ENCODE measurements at regions not wholly inside any gene's neighbourhood (a gene's known extent, or its start where the extent isn't known, plus 50 kb on each side); places are given as distances from the start of the nearest gene placed in this dataset.

DNA sequence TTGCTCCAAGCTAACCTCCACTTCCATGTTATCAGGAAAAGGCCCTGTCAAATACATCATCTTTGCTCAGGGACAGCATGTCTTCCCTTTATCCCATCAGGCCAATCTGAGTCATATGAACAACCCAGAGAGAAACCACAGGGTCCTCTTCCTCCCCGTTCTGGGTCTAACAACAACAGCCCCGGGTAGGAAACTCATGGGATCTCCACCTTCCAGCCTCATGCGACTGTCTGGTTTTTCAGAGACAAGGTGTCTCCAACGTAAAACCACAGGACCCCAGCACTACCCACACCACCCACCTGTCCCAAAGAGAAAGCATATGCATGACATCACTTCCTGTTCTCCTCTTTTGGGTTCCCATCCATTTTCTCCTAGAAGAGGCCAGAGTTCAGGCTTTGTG, 217.9 kb downstream of the ENC1 start:
- TF ChIP-seq CEBPB (IDR thresholded peaks at IDR 0.05) (no peak), ZBTB7A (IDR thresholded peaks at IDR 0.05; ENCODE audit: low read depth) (no peak), RAD21 (IDR thresholded peaks at IDR 0.05; ENCODE audit: low read depth) (no peak), NFIC (IDR thresholded peaks at IDR 0.05) (no peak), CREB1 (IDR thresholded peaks at IDR 0.05; ENCODE audit: low read depth) (no peak), TAF1 (IDR thresholded peaks at IDR 0.05; ENCODE audit: low read depth) (no peak), TCF12 (IDR thresholded peaks at IDR 0.05; ENCODE audit: low read depth) (no peak), EGR1 (IDR thresholded peaks at IDR 0.05) (no peak), TEAD4 (IDR thresholded peaks at IDR 0.05) (no peak), USF1 (IDR thresholded peaks at IDR 0.05) (no peak), YY1 (IDR thresholded peaks at IDR 0.05; ENCODE audit: low read depth) (no peak), FOXM1 (IDR thresholded peaks at IDR 0.05; ENCODE audit: borderline replicate concordance, low read depth) (no peak), EP300 (IDR thresholded peaks at IDR 0.05; ENCODE audit: borderline replicate concordance) (no peak)
- TF ChIP-seq, protein P1, sequence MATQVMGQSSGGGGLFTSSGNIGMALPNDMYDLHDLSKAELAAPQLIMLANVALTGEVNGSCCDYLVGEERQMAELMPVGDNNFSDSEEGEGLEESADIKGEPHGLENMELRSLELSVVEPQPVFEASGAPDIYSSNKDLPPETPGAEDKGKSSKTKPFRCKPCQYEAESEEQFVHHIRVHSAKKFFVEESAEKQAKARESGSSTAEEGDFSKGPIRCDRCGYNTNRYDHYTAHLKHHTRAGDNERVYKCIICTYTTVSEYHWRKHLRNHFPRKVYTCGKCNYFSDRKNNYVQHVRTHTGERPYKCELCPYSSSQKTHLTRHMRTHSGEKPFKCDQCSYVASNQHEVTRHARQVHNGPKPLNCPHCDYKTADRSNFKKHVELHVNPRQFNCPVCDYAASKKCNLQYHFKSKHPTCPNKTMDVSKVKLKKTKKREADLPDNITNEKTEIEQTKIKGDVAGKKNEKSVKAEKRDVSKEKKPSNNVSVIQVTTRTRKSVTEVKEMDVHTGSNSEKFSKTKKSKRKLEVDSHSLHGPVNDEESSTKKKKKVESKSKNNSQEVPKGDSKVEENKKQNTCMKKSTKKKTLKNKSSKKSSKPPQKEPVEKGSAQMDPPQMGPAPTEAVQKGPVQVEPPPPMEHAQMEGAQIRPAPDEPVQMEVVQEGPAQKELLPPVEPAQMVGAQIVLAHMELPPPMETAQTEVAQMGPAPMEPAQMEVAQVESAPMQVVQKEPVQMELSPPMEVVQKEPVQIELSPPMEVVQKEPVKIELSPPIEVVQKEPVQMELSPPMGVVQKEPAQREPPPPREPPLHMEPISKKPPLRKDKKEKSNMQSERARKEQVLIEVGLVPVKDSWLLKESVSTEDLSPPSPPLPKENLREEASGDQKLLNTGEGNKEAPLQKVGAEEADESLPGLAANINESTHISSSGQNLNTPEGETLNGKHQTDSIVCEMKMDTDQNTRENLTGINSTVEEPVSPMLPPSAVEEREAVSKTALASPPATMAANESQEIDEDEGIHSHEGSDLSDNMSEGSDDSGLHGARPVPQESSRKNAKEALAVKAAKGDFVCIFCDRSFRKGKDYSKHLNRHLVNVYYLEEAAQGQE (IDR thresholded peaks at IDR 0.05; ENCODE audit: low read depth), result no peak
- TF ChIP-seq, protein P2, sequence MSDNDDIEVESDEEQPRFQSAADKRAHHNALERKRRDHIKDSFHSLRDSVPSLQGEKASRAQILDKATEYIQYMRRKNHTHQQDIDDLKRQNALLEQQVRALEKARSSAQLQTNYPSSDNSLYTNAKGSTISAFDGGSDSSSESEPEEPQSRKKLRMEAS (IDR thresholded peaks at IDR 0.05), result no peak

DNA sequence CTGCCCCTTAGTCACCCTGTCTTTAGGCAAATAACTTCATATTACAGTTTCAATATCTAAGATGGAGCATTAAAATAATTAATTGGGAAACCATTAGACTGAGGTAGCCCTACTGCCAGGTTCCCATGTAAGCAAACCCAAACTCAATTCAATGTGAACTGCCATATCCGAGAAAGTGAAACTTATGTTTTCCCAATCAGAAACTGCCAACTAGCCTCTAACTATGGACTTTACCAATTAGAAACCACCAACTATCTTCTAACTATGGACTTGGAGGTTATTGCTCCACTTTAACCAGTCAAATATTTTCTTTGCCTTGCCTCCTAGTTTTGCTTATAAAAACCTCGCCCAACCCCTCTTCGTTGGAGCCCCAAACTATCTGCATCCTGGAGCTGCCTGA, 218.5 kb downstream of the ENC1 start:
- no peak for TF ChIP-seq NFIC (IDR thresholded peaks at IDR 0.05)
- no peak for TF ChIP-seq CEBPB (IDR thresholded peaks at IDR 0.05)
- TF ChIP-seq EGR1 (IDR thresholded peaks at IDR 0.05), result no peak
- no peak for TF ChIP-seq YY1 (IDR thresholded peaks at IDR 0.05; ENCODE audit: low read depth)
- TF ChIP-seq USF1 (IDR thresholded peaks at IDR 0.05), result no peak
- TF ChIP-seq RAD21 (IDR thresholded peaks at IDR 0.05; ENCODE audit: low read depth), result no peak
- TF ChIP-seq EP300 (IDR thresholded peaks at IDR 0.05; ENCODE audit: borderline replicate concordance), result no peak
- no peak for TF ChIP-seq TEAD4 (IDR thresholded peaks at IDR 0.05)
- no peak for TF ChIP-seq TAF1 (IDR thresholded peaks at IDR 0.05; ENCODE audit: low read depth)
- TF ChIP-seq, protein P1 (IDR thresholded peaks at IDR 0.05; ENCODE audit: low read depth), result no peak
- TF ChIP-seq, protein P2 (IDR thresholded peaks at IDR 0.05), result no peak
- TF ChIP-seq ZBTB7A (IDR thresholded peaks at IDR 0.05; ENCODE audit: low read depth), result no peak
- TF ChIP-seq CREB1 (IDR thresholded peaks at IDR 0.05; ENCODE audit: low read depth), result no peak
- TF ChIP-seq FOXM1 (IDR thresholded peaks at IDR 0.05; ENCODE audit: borderline replicate concordance, low read depth), result no peak
- no peak for TF ChIP-seq TCF12 (IDR thresholded peaks at IDR 0.05; ENCODE audit: low read depth)

DNA sequence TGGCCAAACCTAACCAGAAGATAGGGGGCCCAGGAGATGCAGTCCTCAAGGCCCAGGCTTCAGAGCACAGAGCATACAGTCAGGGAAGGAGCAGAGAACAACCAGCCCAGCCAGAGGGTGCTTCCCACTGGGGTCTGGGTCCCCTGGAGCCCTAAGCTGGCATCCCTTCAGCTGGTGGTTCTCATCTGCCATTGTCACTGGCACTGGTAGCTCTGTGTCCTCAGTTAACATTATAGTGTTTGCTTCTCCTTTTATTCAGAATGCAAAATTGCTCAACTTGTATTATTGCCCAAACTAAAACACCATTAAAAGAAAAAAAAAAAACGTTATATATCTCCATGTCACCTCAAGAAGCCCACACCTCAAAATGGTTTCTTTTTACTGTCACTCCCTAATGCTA, 219.2 kb downstream of the ENC1 start:
- TF ChIP-seq TEAD4 (IDR thresholded peaks at IDR 0.05), result no peak
- no peak for TF ChIP-seq EGR1 (IDR thresholded peaks at IDR 0.05)
- no peak for TF ChIP-seq FOXM1 (IDR thresholded peaks at IDR 0.05; ENCODE audit: borderline replicate concordance, low read depth)
- no peak for TF ChIP-seq CEBPB (IDR thresholded peaks at IDR 0.05)
- no peak for TF ChIP-seq RAD21 (IDR thresholded peaks at IDR 0.05; ENCODE audit: low read depth)
- TF ChIP-seq, protein P2 (IDR thresholded peaks at IDR 0.05), result no peak
- no peak for TF ChIP-seq TAF1 (IDR thresholded peaks at IDR 0.05; ENCODE audit: low read depth)
- TF ChIP-seq, protein P1 (IDR thresholded peaks at IDR 0.05; ENCODE audit: low read depth), result no peak
- no peak for TF ChIP-seq NFIC (IDR thresholded peaks at IDR 0.05)
- TF ChIP-seq ZBTB7A (IDR thresholded peaks at IDR 0.05; ENCODE audit: low read depth), result no peak
- no peak for TF ChIP-seq TCF12 (IDR thresholded peaks at IDR 0.05; ENCODE audit: low read depth)
- no peak for TF ChIP-seq USF1 (IDR thresholded peaks at IDR 0.05)
- TF ChIP-seq YY1 (IDR thresholded peaks at IDR 0.05; ENCODE audit: low read depth), result no peak

GRCh38 chr5:74420947-74421346, 219.6 kb downstream of the ENC1 start:
- TF ChIP-seq NFIC (IDR thresholded peaks at IDR 0.05) (no peak), YY1 (IDR thresholded peaks at IDR 0.05; ENCODE audit: low read depth) (no peak), TEAD4 (IDR thresholded peaks at IDR 0.05) (no peak), RAD21 (IDR thresholded peaks at IDR 0.05; ENCODE audit: low read depth) (no peak), ZBTB7A (IDR thresholded peaks at IDR 0.05; ENCODE audit: low read depth) (no peak), CREB1 (IDR thresholded peaks at IDR 0.05; ENCODE audit: low read depth) (no peak), FOXM1 (IDR thresholded peaks at IDR 0.05; ENCODE audit: borderline replicate concordance, low read depth) (no peak)
- TF ChIP-seq, protein P2 (IDR thresholded peaks at IDR 0.05), result no peak
